ENCODE measurements at regions not wholly inside any gene's neighbourhood (a gene's known extent, or its start where the extent isn't known, plus 50 kb on each side); places are given as distances from the start of the nearest gene placed in this dataset.

- Histone ChIP-seq H3K9me2 (ENCODE audit: insufficient read depth) (no peaks in the 10 kb centered on the region), H3K27me3 (ENCODE audit: insufficient read depth, low read length) (no peaks in the 10 kb centered on the region), H3K4me2 (ENCODE audit: low read length) (no peak overlapping the region), H3K36me3 (ENCODE audit: control insufficient read depth in 1 of 2, insufficient read depth in 2 of 2, low read length in 2 of 2) (no peaks in the 10 kb centered on the region), H3K9ac (ENCODE audit: low read length) (no peak overlapping the region), H3K4me3 (replicated peaks in 1 of 2; ENCODE audit: low read depth in 1 of 2, low read length in 2 of 2) (no peak overlapping the region), H2AFZ (ENCODE audit: low read depth, low read length, poor library complexity, severe bottlenecking) (no peak overlapping the region), H3K27ac (ENCODE audit: low read depth, low read length) (no peak overlapping the region), H3K9me3 (ENCODE audit: control insufficient read depth in 1 of 2, insufficient read depth in 1 of 2, low read depth in 1 of 2, low read length in 2 of 2) (no peaks in the 10 kb centered on the region), H3K4me1 (ENCODE audit: control insufficient read depth in 1 of 2, insufficient read depth in 2 of 2, low read length in 2 of 2) (no peaks in the 10 kb centered on the region), H4K20me1 (ENCODE audit: insufficient read depth) (no peaks in the 10 kb centered on the region), H3K79me2 (ENCODE audit: insufficient read depth, low read length) (no peaks in the 10 kb centered on the region)
- DNase-seq (ENCODE audit: low read depth, low spot score) (no peak), ATAC-seq (no peak)
- CTCF ChIA-PET = no interaction called here
- POLR2A ChIA-PET = no interaction called here
- no peak for TF ChIP-seq ZFX (IDR thresholded peaks at IDR 0.05)
- TF ChIP-seq JUND (IDR thresholded peaks at IDR 0.05) = no peak
- TF ChIP-seq CBX3 (IDR thresholded peaks at IDR 0.05; ENCODE audit: low read depth) = no peak
- no peak for TF ChIP-seq ZBTB33 (IDR thresholded peaks at IDR 0.05; ENCODE audit: extremely low read depth, insufficient replicate concordance, low read length)
- TF ChIP-seq CEBPB (IDR thresholded peaks at IDR 0.05; ENCODE audit: low read depth) = no peak
- no peak for TF ChIP-seq SRF (IDR thresholded peaks at IDR 0.05; ENCODE audit: low read depth)
- TF ChIP-seq POLR2AphosphoS5 (IDR thresholded peaks at IDR 0.05; ENCODE audit: low read depth, low read length) = no peak
- TF ChIP-seq SIN3A (IDR thresholded peaks at IDR 0.05; ENCODE audit: low read depth) = no peak
- TF ChIP-seq ELF1 (IDR thresholded peaks at IDR 0.05; ENCODE audit: borderline replicate concordance, low read depth) = no peak
- TF ChIP-seq TCF7L2 (IDR thresholded peaks at IDR 0.05; ENCODE audit: borderline replicate concordance, extremely low read depth, insufficient read depth, insufficient read length) = no peak
- TF ChIP-seq FOSL1 (IDR thresholded peaks at IDR 0.05; ENCODE audit: low read depth) = no peak
- no peak for TF ChIP-seq MAX (IDR thresholded peaks at IDR 0.05)
- no peak for TF ChIP-seq EGR1 (IDR thresholded peaks at IDR 0.05; ENCODE audit: low read depth)
- TF ChIP-seq RAD21 (IDR thresholded peaks at IDR 0.05; ENCODE audit: low read depth) = no peak
- TF ChIP-seq POLR2A (IDR thresholded peaks at IDR 0.05; ENCODE audit: borderline replicate concordance, extremely low read depth, insufficient read depth, insufficient read length) = no peak
- no peak for TF ChIP-seq EZH2phosphoT487 (IDR thresholded peaks at IDR 0.05; ENCODE audit: borderline replicate concordance)
- TF ChIP-seq REST (IDR thresholded peaks at IDR 0.05; ENCODE audit: low read depth) = no peak
- no peak for TF ChIP-seq YY1 (IDR thresholded peaks at IDR 0.05; ENCODE audit: extremely low read depth, insufficient replicate concordance, low read depth, low read length)
- TF ChIP-seq CTCF (IDR thresholded peaks at IDR 0.05 in 2 of 3, conservative IDR thresholded peaks at IDR 0.05 in 1 of 3; ENCODE audit: borderline replicate concordance in 1 of 3, insufficient read depth in 1 of 3, low read depth in 2 of 3, low read length in 2 of 3) = no peak
- no peak for TF ChIP-seq EZH2 (IDR thresholded peaks at IDR 0.05)
- RAD21 ChIA-PET (ENCODE audit: low non-redundant PET in 1 of 2, low total read pairs in 2 of 2, uncharacterized antibody in 2 of 2, unreplicated experiment in 2 of 2) = no interaction called here
- intact Hi-C loops (cut with micrococcal nuclease) = no loop called here
- no TSS peak for BruUV-seq (replicated peaks)
Observed at GRCh38 chr13:22538400-22538799, 642.4 kb upstream of the SGCG start.

Data from HCT116 (cell line).